GM10248 (cell line): ENCODE measurements at regions not wholly inside any gene's neighbourhood (a gene's known extent, or its start where the extent isn't known, plus 50 kb on each side); places are given as distances from the start of the nearest gene placed in this dataset.

ENCODE experiments used
- CTCF ChIA-PET: fragments of 300-600 bp; sonication (Branson Sonifier 250); formaldehyde crosslinking; extraction: SDS; loops from one replicate; lab custom pipeline; 2021; ENCODE audit warnings: antibody characterized with exemption; lab: Yijun Ruan, JAX
- POLR2A ChIA-PET: fragments of 350-650 bp; sonication (Branson Sonifier 250); formaldehyde crosslinking; extraction: SDS; loops from one replicate; lab custom pipeline; 2020; ENCODE audit warnings: antibody characterized with exemption; lab: Yijun Ruan, JAX
- DNase-seq: peaks from one replicate; pipeline ENCODE4 v3.0.0; 2012; ENCODE audit errors: extremely low spot score
- CTCF ChIP-seq: IDR thresholded peaks from 2 replicates; pipeline ENCODE4 v1.5.1; 2012; ENCODE audit warnings: mild to moderate bottlenecking, low read depth; ENCODE audit errors: extremely low read depth, missing control alignments, control extremely low read depth

GRCh38 chr10:88138319-88138848 is 275.0 kb downstream of the PTEN start:
- ChIA-PET POLR2A (no interaction called here), CTCF (interaction anchor here (0.8 to 3.4 kb wide), 11 partner anchors 10 to 277 kb away, joined by 3 to 17 read pairs (median 4); no protein-coding TSS in a partner anchor)
- DNase-seq: peak; percentile 69
- no peak for TF ChIP-seq CTCF

- no peak for TF ChIP-seq CTCF
- ChIA-PET POLR2A (no interaction called here), CTCF (interaction anchor here (1.1 kb wide), 1 partner anchor 14 kb away, joined by 3 read pairs; no protein-coding TSS in a partner anchor)
- DNase-seq: no peak
These were observed 283.8 kb downstream of the PTEN start for GRCh38 chr10:88147000-88147798.

- CTCF ChIA-PET: interaction anchor here (1.0 kb wide), 2 partner anchors 9 to 13 kb away, joined by 3 read pairs; no protein-coding TSS in a partner anchor
- no peak for DNase-seq
- TF ChIP-seq CTCF: no peak
- POLR2A ChIA-PET: no interaction called here
These were observed 286.5 kb downstream of the PTEN start for GRCh38 chr10:88149906-88150305.

- CTCF ChIA-PET: interaction anchor here (1.0 to 1.1 kb wide), 3 partner anchors 9 to 36 kb away, joined by 3 to 5 read pairs (median 3); no protein-coding TSS in a partner anchor
- no peak for TF ChIP-seq CTCF
- no peak for DNase-seq
- POLR2A ChIA-PET: no interaction called here
These were observed 286.9 kb downstream of the PTEN start for GRCh38 chr10:88150339-88150738.

- ChIA-PET POLR2A (no interaction called here), CTCF (interaction anchor here (0.8 to 2.0 kb wide), 6 partner anchors 11 to 59 kb away, joined by 3 to 5 read pairs (median 4); no protein-coding TSS in a partner anchor)
- no peak for TF ChIP-seq CTCF
- DNase-seq: peak; percentile 63
These were observed 289.3 kb downstream of the PTEN start for GRCh38 chr10:88152728-88153133.

- ChIA-PET POLR2A (no interaction called here), CTCF (interaction anchor here (2.0 to 2.2 kb wide), 2 partner anchors 15 to 38 kb away, joined by 4 to 6 read pairs; no protein-coding TSS in a partner anchor)
- no peak for TF ChIP-seq CTCF
- no peak for DNase-seq
These were observed 291.3 kb downstream of the PTEN start for GRCh38 chr10:88154596-88155250.
